CD4-positive, alpha-beta T cell (primary cell): ENCODE measurements at regions not wholly inside any gene's neighbourhood (a gene's known extent, or its start where the extent isn't known, plus 50 kb on each side); places are given as distances from the start of the nearest gene placed in this dataset.
"Not testable (repeated sequence)": the region's sequence is repeated elsewhere in the genome, so short reads cannot be mapped to it uniquely, and the experiment has no call there.

ENCODE experiments used
- ATAC-seq: fragments of 200-7000 bp; cut with Tn5 transposase; one replicate; pipeline ENCODE4 v1.10.0; 2022; ENCODE audit warnings: mild to moderate bottlenecking; ENCODE audit not compliant: poor library complexity
- CTCF ChIA-PET: fragments of 350-600 bp; sonication (Branson Sonifier 250); formaldehyde crosslinking; loops from one replicate; lab custom pipeline; 2021; ENCODE audit warnings: antibody characterized with exemption, inconsistent platforms; lab: Charles Lee
- POLR2A ChIA-PET: fragments of 350-600 bp; sonication (Branson Sonifier 250); formaldehyde crosslinking; loops from one replicate; lab custom pipeline; 2021; ENCODE audit warnings: antibody characterized with exemption, inconsistent platforms; lab: Charles Lee
- DNase-seq, 14 experiments: peaks; one replicate each; pipeline ENCODE4 v3.0.0-alpha.2; 2013 to 2020; ENCODE audit warnings: mixed read lengths in 2 of 14
- H3K27ac ChIP-seq, 2 donors: one replicate each; pipeline versions ENCODE4 v1.5.1 to v1.7.0; 2013; ENCODE audit warnings: low read length in 2 of 2, low read depth in 1 of 2, mild to moderate bottlenecking in 1 of 2
- H3K27me3 ChIP-seq, 2 experiments: 1 replicate in 1 of 2; 2 replicates in 1 of 2; pipeline versions ENCODE4 v1.6.1 to v1.7.0; 2013; ENCODE audit warnings: low read length in 2 of 2, control low read depth in 1 of 2, mild to moderate bottlenecking in 1 of 2, moderate library complexity in 1 of 2; ENCODE audit not compliant: insufficient read depth in 2 of 2, control insufficient read depth in 1 of 2
- H3K36me3 ChIP-seq: one replicate; pipeline ENCODE4 v1.6.1; 2013; ENCODE audit warnings: low read length, control low read depth; ENCODE audit not compliant: insufficient read depth
- H3K4me1 ChIP-seq: one replicate; pipeline ENCODE4 v1.6.1; 2013; ENCODE audit warnings: low read length, control low read depth; ENCODE audit not compliant: insufficient read depth
- H3K4me3 ChIP-seq: one replicate; pipeline ENCODE4 v1.5.1; 2013; ENCODE audit warnings: mild to moderate bottlenecking, low read length, moderate library complexity
- H3K9me3 ChIP-seq, 2 experiments: 1 replicate in 1 of 2; 2 replicates in 1 of 2; pipeline versions ENCODE4 v1.6.1 to v1.7.0; 2013; ENCODE audit warnings: low read length in 2 of 2, mild to moderate bottlenecking in 2 of 2, control low read depth in 1 of 2, moderate library complexity in 1 of 2; ENCODE audit not compliant: control insufficient read depth in 1 of 2, insufficient read depth in 1 of 2
- H3K27ac Mint-ChIP-seq: one replicate; pipeline ENCODE4 v1.8.0; 2020; ENCODE audit warnings: mixed read lengths
- H3K27me3 Mint-ChIP-seq: one replicate; pipeline ENCODE4 v1.8.0; 2021; ENCODE audit warnings: mixed read lengths
- H3K36me3 Mint-ChIP-seq: one replicate; pipeline ENCODE4 v1.8.0; 2021; ENCODE audit warnings: low read depth, mixed read lengths
- H3K4me1 Mint-ChIP-seq: one replicate; pipeline ENCODE4 v1.8.0; 2021; ENCODE audit warnings: low read depth, mixed read lengths
- H3K4me3 Mint-ChIP-seq: one replicate; pipeline ENCODE4 v1.8.0; 2020; ENCODE audit warnings: mild to moderate bottlenecking, mixed read lengths
- H3K9me3 Mint-ChIP-seq: one replicate; pipeline ENCODE4 v1.8.0; 2020; ENCODE audit warnings: mixed read lengths
- intact Hi-C, 2 experiments: fragments of 100-400 bp; cut with DNase I in 1 of 2; cut with micrococcal nuclease in 1 of 2; formaldehyde crosslinking; loops; one replicate each; pipeline versions ENCODE4 v1.15.1 to v1.9.0; 2023 to 2025; cut with DNase I, micrococcal nuclease
- TF ChIP-seq, protein P1 (sequence below): fragments of 200-600 bp; IDR thresholded peaks from one replicate; pipeline ENCODE4 v1.8.0; 2022; ENCODE audit warnings: antibody characterized with exemption, mild to moderate bottlenecking

DNA sequence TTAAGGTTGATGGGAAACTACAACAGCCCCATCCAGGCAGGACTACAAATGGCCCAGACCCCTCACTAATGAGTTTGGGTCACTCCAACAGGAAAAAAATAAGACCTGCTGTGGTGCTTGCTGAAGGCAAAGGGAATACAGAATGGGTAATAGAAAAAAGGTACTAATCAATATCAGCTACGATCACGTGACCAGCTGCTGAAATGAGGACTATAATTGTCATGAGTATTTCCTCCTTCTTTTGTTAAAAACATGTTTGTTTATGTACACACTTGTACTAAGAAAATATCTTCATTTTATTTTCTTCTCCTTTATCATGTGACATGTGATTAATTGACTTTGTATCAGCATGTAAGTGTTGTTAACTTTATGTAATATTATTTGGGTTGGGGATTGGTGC, 199.9 kb downstream of the GJA1 start:
- Histone ChIP-seq H3K4me3 (no peak overlapping the region), H3K4me1 (no peaks in the 10 kb centered on the region), H3K9me3 (peaks cover 0 to 5% of the 10 kb centered on the region in 2 experiments), H3K36me3 (no peaks in the 10 kb centered on the region), H3K27me3 (no peaks in the 10 kb centered on the region), H3K27ac (no peak overlapping the region)
- no peak for DNase-seq
- intact Hi-C loops, result no loop called here
- Mint-ChIP-seq H3K9me3 (peaks cover 16% of the 10 kb centered on the region), H3K4me1 (no peaks in the 10 kb centered on the region), H3K4me3 (no peak overlapping the region), H3K36me3 (peaks cover 5% of the 10 kb centered on the region), H3K27me3 (no peaks in the 10 kb centered on the region), H3K27ac (no peak overlapping the region)
- TF ChIP-seq, protein P1, sequence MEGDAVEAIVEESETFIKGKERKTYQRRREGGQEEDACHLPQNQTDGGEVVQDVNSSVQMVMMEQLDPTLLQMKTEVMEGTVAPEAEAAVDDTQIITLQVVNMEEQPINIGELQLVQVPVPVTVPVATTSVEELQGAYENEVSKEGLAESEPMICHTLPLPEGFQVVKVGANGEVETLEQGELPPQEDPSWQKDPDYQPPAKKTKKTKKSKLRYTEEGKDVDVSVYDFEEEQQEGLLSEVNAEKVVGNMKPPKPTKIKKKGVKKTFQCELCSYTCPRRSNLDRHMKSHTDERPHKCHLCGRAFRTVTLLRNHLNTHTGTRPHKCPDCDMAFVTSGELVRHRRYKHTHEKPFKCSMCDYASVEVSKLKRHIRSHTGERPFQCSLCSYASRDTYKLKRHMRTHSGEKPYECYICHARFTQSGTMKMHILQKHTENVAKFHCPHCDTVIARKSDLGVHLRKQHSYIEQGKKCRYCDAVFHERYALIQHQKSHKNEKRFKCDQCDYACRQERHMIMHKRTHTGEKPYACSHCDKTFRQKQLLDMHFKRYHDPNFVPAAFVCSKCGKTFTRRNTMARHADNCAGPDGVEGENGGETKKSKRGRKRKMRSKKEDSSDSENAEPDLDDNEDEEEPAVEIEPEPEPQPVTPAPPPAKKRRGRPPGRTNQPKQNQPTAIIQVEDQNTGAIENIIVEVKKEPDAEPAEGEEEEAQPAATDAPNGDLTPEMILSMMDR, result no peak
- no peak for ATAC-seq
- POLR2A ChIA-PET, result no interaction called here
- CTCF ChIA-PET, result no interaction called here

DNA sequence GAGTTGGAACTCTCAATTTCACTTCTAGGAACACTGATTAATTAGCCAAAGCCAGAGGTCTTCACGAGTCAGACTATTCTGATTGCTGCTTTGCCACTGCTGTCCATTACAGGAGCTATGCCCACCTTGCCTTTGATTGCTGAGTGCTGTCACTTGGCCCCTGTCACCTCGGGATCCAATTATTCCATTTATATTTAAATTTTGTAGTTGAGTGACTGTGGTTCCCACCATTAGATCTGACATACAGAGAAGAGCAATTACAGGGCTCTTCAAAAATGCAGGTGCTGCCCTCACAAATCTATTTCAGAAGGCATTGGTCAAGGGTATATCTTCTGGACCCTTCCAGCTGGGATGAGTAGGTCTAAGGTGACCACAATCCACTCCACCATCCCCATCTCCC, 200.8 kb downstream of the GJA1 start:
- H3K9me3 ChIP-seq, H3K27me3 Mint-ChIP-seq, ATAC-seq, POLR2A ChIA-PET, H3K27ac Mint-ChIP-seq, H3K4me3 Mint-ChIP-seq, intact Hi-C loops, H3K4me3 ChIP-seq, DNase-seq, H3K36me3 Mint-ChIP-seq, H3K27ac ChIP-seq, CTCF ChIA-PET, H3K27me3 ChIP-seq, H3K4me1 ChIP-seq, H3K36me3 ChIP-seq, H3K4me1 Mint-ChIP-seq: not testable (repeated sequence)
- peaks cover 16% of the 10 kb centered on the region for H3K9me3 Mint-ChIP-seq

DNA sequence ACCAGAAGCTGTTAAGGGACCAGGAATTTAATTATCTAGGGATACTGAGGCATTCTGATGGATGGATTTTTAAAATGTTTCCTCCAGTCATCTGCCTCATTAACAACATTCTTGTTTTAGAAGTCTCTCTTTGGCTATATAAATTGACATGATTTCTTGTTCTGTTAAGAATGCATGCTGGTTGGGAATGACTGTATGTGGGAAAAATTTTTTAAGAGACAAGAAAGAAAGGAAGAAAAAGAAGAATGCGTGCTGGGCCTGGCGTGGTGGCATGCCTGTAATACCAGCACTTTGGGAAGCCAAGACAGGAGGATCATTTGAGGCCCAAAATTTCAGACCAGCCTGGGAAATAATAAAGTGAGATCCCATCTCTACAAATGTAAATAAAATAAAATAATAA, 203.6 kb downstream of the GJA1 start:
- Histone ChIP-seq H3K27ac (no peak overlapping the region), H3K4me3 (no peak overlapping the region), H3K4me1 (no peaks in the 10 kb centered on the region), H3K36me3 (no peaks in the 10 kb centered on the region), H3K9me3 (peaks cover 0 to 5% of the 10 kb centered on the region in 2 experiments), H3K27me3 (no peaks in the 10 kb centered on the region)
- Mint-ChIP-seq H3K36me3 (peaks cover 5% of the 10 kb centered on the region), H3K27ac (no peak overlapping the region), H3K27me3 (no peaks in the 10 kb centered on the region), H3K4me1 (no peaks in the 10 kb centered on the region), H3K4me3 (no peak overlapping the region), H3K9me3 (peaks cover 10% of the 10 kb centered on the region)
- TF ChIP-seq, protein P1, result no peak
- ATAC-seq, result no peak
- intact Hi-C loops, result no loop called here
- CTCF ChIA-PET, result no interaction called here
- POLR2A ChIA-PET, result no interaction called here
- no peak for DNase-seq

DNA sequence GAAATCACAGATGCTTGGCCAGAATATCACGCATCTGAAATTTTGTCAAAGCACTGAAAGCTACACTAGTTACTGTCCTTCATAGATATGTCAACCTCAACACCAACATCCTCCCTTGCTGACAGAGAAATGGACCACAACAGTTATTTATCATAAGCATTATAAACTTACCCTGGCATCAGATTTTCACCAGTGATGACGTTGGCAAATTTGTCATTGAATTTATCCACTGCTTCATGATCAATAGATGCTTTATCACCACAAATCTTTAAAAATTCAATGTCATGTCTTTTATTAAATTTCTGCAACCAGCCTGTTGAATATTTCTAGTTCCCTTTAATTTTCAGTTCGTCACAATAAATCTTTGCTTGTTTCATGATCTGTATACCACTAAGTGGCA, 205.7 kb downstream of the GJA1 start:
- TF ChIP-seq, protein P1, result no peak
- CTCF ChIA-PET, result no interaction called here
- Mint-ChIP-seq H3K4me1 (peaks cover 10% of the 10 kb centered on the region), H3K9me3 (peaks cover 3% of the 10 kb centered on the region), H3K27ac (no peak overlapping the region), H3K36me3 (peaks cover 5% of the 10 kb centered on the region), H3K4me3 (no peak overlapping the region), H3K27me3 (no peaks in the 10 kb centered on the region)
- H3K9me3 ChIP-seq, result peaks cover 0 to 1% of the 10 kb centered on the region in 2 experiments
- DNase-seq (no peak), ATAC-seq (no peak)
- no peaks in the 10 kb centered on the region for H3K36me3 ChIP-seq
- POLR2A ChIA-PET, result no interaction called here
- no peak overlapping the region for H3K4me3 ChIP-seq
- intact Hi-C loops, result no loop called here
- no peaks in the 10 kb centered on the region for H3K27me3 ChIP-seq
- no peaks in the 10 kb centered on the region for H3K4me1 ChIP-seq
- no peak overlapping the region for H3K27ac ChIP-seq
